Tibial nerve (tissue), 4 donors: ENCODE measurements at regions not wholly inside any gene's neighbourhood (a gene's known extent, or its start where the extent isn't known, plus 50 kb on each side); places are given as distances from the start of the nearest gene placed in this dataset.

Experiments
- DNase-seq, 2 donors: peaks; one replicate each; pipeline ENCODE4 v3.0.0-alpha.2; 2019; ENCODE audit warnings: low spot score in 2 of 2
- H3K27ac ChIP-seq, 4 donors: fragments of 200-600 bp; sonication (generic) in 3 of 4; one replicate each; pipeline ENCODE4 v1.5.1; 2017 to 2019; ENCODE audit warnings: mild to moderate bottlenecking in 1 of 4
- H3K27me3 ChIP-seq, 2 donors: fragments of 200-600 bp; sonication (generic) in 1 of 2; one replicate each; pipeline versions ENCODE4 v1.5.1 to v1.6.0; 2017 to 2019
- H3K36me3 ChIP-seq, 3 donors: fragments of 200-600 bp; sonication (generic); one replicate each; pipeline ENCODE4 v1.5.1; 2018 to 2019
- H3K4me1 ChIP-seq, 4 donors: fragments of 200-600 bp; sonication (generic) in 3 of 4; one replicate each; pipeline ENCODE4 v1.5.1; 2017 to 2019
- H3K4me3 ChIP-seq, 4 donors: fragments of 200-600 bp; sonication (generic) in 3 of 4; one replicate each; pipeline ENCODE4 v1.5.1; 2017 to 2019; ENCODE audit warnings: mild to moderate bottlenecking in 1 of 4, moderate library complexity in 1 of 4
- H3K9me3 ChIP-seq, 4 donors: fragments of 200-600 bp; sonication (generic) in 3 of 4; one replicate each; pipeline ENCODE4 v1.5.1; 2017 to 2019
- CTCF ChIP-seq, 5 experiments: fragments of 200-600 bp in 3 of 5; fragments of 450-650 bp in 2 of 5; sonication (generic) in 3 of 5; IDR thresholded peaks; one replicate each; pipeline ENCODE4 v1.5.1; 2016 to 2019; ENCODE audit warnings: antibody characterized with exemption in 5 of 5, mild to moderate bottlenecking in 3 of 5, moderate library complexity in 2 of 5
- EP300 ChIP-seq, 2 donors: sonication (generic); formaldehyde crosslinking; IDR thresholded peaks; one replicate each; pipeline ENCODE4 v1.6.1; 2017; ENCODE audit warnings: antibody characterized with exemption in 2 of 2, mild to moderate bottlenecking in 1 of 2
- POLR2A ChIP-seq, 2 donors: fragments of 450-650 bp; IDR thresholded peaks; one replicate each; pipeline ENCODE4 v1.6.1; 2017; ENCODE audit warnings: antibody characterized with exemption in 2 of 2, mild to moderate bottlenecking in 2 of 2, moderate library complexity in 2 of 2
- WGBS, 2 donors: methylation state at CpG; one replicate each; pipeline ENCODE4 v1.1.5; 2018; 5-methylcytosine and 5-hydroxymethylcytosine counted together

- TF ChIP-seq CTCF (IDR thresholded peaks at IDR 0.05) (no peak), EP300 (IDR thresholded peaks at IDR 0.05) (no peak), POLR2A (IDR thresholded peaks at IDR 0.05) (no peak)
- WGBS, 2 donors, result 80 to 84% methylated on average over 1 of the region's 1 CpG
- no peaks in the 10 kb centered on the region for H3K4me1 ChIP-seq
- no peaks in the 10 kb centered on the region for H3K36me3 ChIP-seq
- H3K9me3 ChIP-seq, result no peaks in the 10 kb centered on the region
- DNase-seq, result no peak
- H3K4me3 ChIP-seq, result no peak overlapping the region
- no peak overlapping the region for H3K27ac ChIP-seq
- H3K27me3 ChIP-seq, result no peaks in the 10 kb centered on the region
These were observed 518.7 kb upstream of the MGAT4C start for GRCh38 chr12:86774841-86775388.

- WGBS, 2 donors, result 68 to 78% methylated on average over 2 of the region's 2 CpGs
- Histone ChIP-seq H3K27ac (no peak overlapping the region), H3K27me3 (no peaks in the 10 kb centered on the region), H3K9me3 (no peaks in the 10 kb centered on the region), H3K4me1 (no peaks in the 10 kb centered on the region), H3K36me3 (no peaks in the 10 kb centered on the region), H3K4me3 (no peak overlapping the region)
- DNase-seq, result no peak
- no peak for TF ChIP-seq EP300 (IDR thresholded peaks at IDR 0.05)
- TF ChIP-seq CTCF (IDR thresholded peaks at IDR 0.05), result no peak
- TF ChIP-seq POLR2A (IDR thresholded peaks at IDR 0.05), result no peak
These were observed 516.5 kb upstream of the MGAT4C start for GRCh38 chr12:86772696-86773095.

- DNase-seq, result no peak
- H3K27ac ChIP-seq, result no peak overlapping the region
- no peaks in the 10 kb centered on the region for H3K27me3 ChIP-seq
- H3K36me3 ChIP-seq, result no peaks in the 10 kb centered on the region
- H3K4me1 ChIP-seq, result no peaks in the 10 kb centered on the region
- no peak for TF ChIP-seq CTCF (IDR thresholded peaks at IDR 0.05)
- no peak for TF ChIP-seq POLR2A (IDR thresholded peaks at IDR 0.05)
- TF ChIP-seq EP300 (IDR thresholded peaks at IDR 0.05), result no peak
- H3K4me3 ChIP-seq, result no peak overlapping the region
- no peaks in the 10 kb centered on the region for H3K9me3 ChIP-seq
These were observed 514.7 kb upstream of the MGAT4C start for GRCh38 chr12:86770871-86771270.

- Histone ChIP-seq H3K9me3 (no peaks in the 10 kb centered on the region), H3K4me1 (no peaks in the 10 kb centered on the region), H3K27me3 (no peaks in the 10 kb centered on the region), H3K27ac (no peak overlapping the region), H3K36me3 (no peaks in the 10 kb centered on the region), H3K4me3 (no peak overlapping the region)
- 59 to 64% methylated on average over 2 of the region's 2 CpGs for WGBS, 2 donors
- TF ChIP-seq EP300 (IDR thresholded peaks at IDR 0.05) (no peak), CTCF (IDR thresholded peaks at IDR 0.05) (no peak), POLR2A (IDR thresholded peaks at IDR 0.05) (no peak)
- DNase-seq, result no peak
These were observed 492.7 kb upstream of the MGAT4C start for GRCh38 chr12:86748894-86749293.

GRCh38 chr12:86744547-86745212, 488.5 kb upstream of the MGAT4C start:
- TF ChIP-seq POLR2A (IDR thresholded peaks at IDR 0.05) (no peak), CTCF (IDR thresholded peaks at IDR 0.05) (no peak), EP300 (IDR thresholded peaks at IDR 0.05) (no peak)
- Histone ChIP-seq H3K27ac (no peak overlapping the region), H3K9me3 (no peaks in the 10 kb centered on the region), H3K4me3 (no peak overlapping the region), H3K36me3 (no peaks in the 10 kb centered on the region), H3K4me1 (no peaks in the 10 kb centered on the region), H3K27me3 (no peaks in the 10 kb centered on the region)
- WGBS, 2 donors, result 94 to 96% methylated on average over 2 of the region's 2 CpGs
- DNase-seq, result no peak
